ENCODE measurements at regions not wholly inside any gene's neighbourhood (a gene's known extent, or its start where the extent isn't known, plus 50 kb on each side); places are given as distances from the start of the nearest gene placed in this dataset.

- no peak for TF ChIP-seq CTCF (IDR thresholded peaks at IDR 0.05)
- H3K36me3 ChIP-seq (ENCODE audit: control insufficient read depth, insufficient read depth, low read length), result no peaks in the 10 kb centered on the region
- H3K4me1 ChIP-seq (ENCODE audit: control insufficient read depth, insufficient read depth, low read length), result peaks cover 57% of the 10 kb centered on the region
- no peak for ATAC-seq
- H3K4me1 Mint-ChIP-seq, result peaks cover 45 to 61% of the 10 kb centered on the region in 2 donors
- H3K9me3 Mint-ChIP-seq, result no peaks in the 10 kb centered on the region
- H3K4me3 ChIP-seq (ENCODE audit: low read length), result no peak overlapping the region
- 95% methylated on average over 4 of the region's 4 CpGs for whole genome bisulfite sequencing (ENCODE audit: insufficient coverage)
- peaks cover 5 to 18% of the 10 kb centered on the region in 2 donors for H3K27me3 Mint-ChIP-seq (ENCODE audit: low read depth in 2 of 2)
- peak overlapping the region in 1 of 2 donors; percentile 77 for H3K27ac Mint-ChIP-seq
- H3K4me3 Mint-ChIP-seq, result no peak overlapping the region
- no peaks in the 10 kb centered on the region for H3K27me3 ChIP-seq (ENCODE audit: control insufficient read depth, insufficient read depth, low read length)
- H3K27ac ChIP-seq (ENCODE audit: low read length), result no peak overlapping the region
- intact Hi-C loops (cut with micrococcal nuclease), result loop anchor here (5.0 kb wide), 1 partner anchor 176 kb away; the partner anchor contains the start of gene RRBP1
- no peaks in the 10 kb centered on the region for H3K36me3 Mint-ChIP-seq
- no peaks in the 10 kb centered on the region for H3K9me3 ChIP-seq (ENCODE audit: control insufficient read depth, insufficient read depth, low read length)
- no peak for DNase-seq
Observed at GRCh38 chr20:17857639-17858449, 110.8 kb downstream of the SNX5 start.

GRCh38 chr20:17856837-17857605 is 111.6 kb downstream of the SNX5 start:
- WGBS (ENCODE audit: insufficient coverage), result 89% methylated on average over 5 of the region's 5 CpGs
- no peak overlapping the region for H3K27ac ChIP-seq (ENCODE audit: low read length)
- no peak for DNase-seq
- H3K4me1 ChIP-seq (ENCODE audit: control insufficient read depth, insufficient read depth, low read length), result peaks cover 57% of the 10 kb centered on the region
- no peak for TF ChIP-seq CTCF (IDR thresholded peaks at IDR 0.05)
- H3K36me3 ChIP-seq (ENCODE audit: control insufficient read depth, insufficient read depth, low read length), result no peaks in the 10 kb centered on the region
- Mint-ChIP-seq H3K36me3 (no peaks in the 10 kb centered on the region), H3K4me1 (peaks cover 45 to 55% of the 10 kb centered on the region in 2 donors), H3K27ac (no peak overlapping the region), H3K27me3 (ENCODE audit: low read depth in 2 of 2) (peaks cover 3 to 12% of the 10 kb centered on the region in 2 donors), H3K9me3 (no peaks in the 10 kb centered on the region), H3K4me3 (no peak overlapping the region)
- no peaks in the 10 kb centered on the region for H3K27me3 ChIP-seq (ENCODE audit: control insufficient read depth, insufficient read depth, low read length)
- no peak overlapping the region for H3K4me3 ChIP-seq (ENCODE audit: low read length)
- ATAC-seq, result no peak
- no peaks in the 10 kb centered on the region for H3K9me3 ChIP-seq (ENCODE audit: control insufficient read depth, insufficient read depth, low read length)
- intact Hi-C loops (cut with micrococcal nuclease), result loop anchor here (5.0 kb wide), 1 partner anchor 175 kb away; the partner anchor contains the start of gene RRBP1

- Mint-ChIP-seq H3K36me3 (no peaks in the 10 kb centered on the region), H3K4me1 (peaks cover 43 to 52% of the 10 kb centered on the region in 2 donors), H3K9me3 (no peaks in the 10 kb centered on the region), H3K4me3 (no peak overlapping the region), H3K27ac (no peak overlapping the region), H3K27me3 (ENCODE audit: low read depth in 2 of 2) (peaks cover 0 to 8% of the 10 kb centered on the region in 2 donors)
- intact Hi-C loops (cut with micrococcal nuclease), result loop anchor here (5.0 kb wide), 1 partner anchor 174 kb away; the partner anchor contains the start of gene RRBP1
- Histone ChIP-seq H3K9me3 (ENCODE audit: control insufficient read depth, insufficient read depth, low read length) (no peaks in the 10 kb centered on the region), H3K27ac (ENCODE audit: low read length) (peak overlapping the region; percentile 34), H3K4me3 (ENCODE audit: low read length) (no peak overlapping the region), H3K27me3 (ENCODE audit: control insufficient read depth, insufficient read depth, low read length) (no peaks in the 10 kb centered on the region), H3K36me3 (ENCODE audit: control insufficient read depth, insufficient read depth, low read length) (no peaks in the 10 kb centered on the region), H3K4me1 (ENCODE audit: control insufficient read depth, insufficient read depth, low read length) (peaks cover 55% of the 10 kb centered on the region)
- ATAC-seq, result peak in 2 of 3 donors; percentile 24 to 42
- WGBS (ENCODE audit: insufficient coverage), result 13% methylated on average over 3 of the region's 3 CpGs
- TF ChIP-seq CTCF (IDR thresholded peaks at IDR 0.05), result no peak
- DNase-seq, result no peak
Observed at GRCh38 chr20:17856024-17856564, 112.5 kb downstream of the SNX5 start.
